Stimulated activated naive CD8-positive, alpha-beta T cell treated with anti-CD3 and anti-CD28 coated beads, Interleukin-15, Interleukin-2, amounts not matched to agents 100 ng/mL and 50 ng/mL, for 24 hours (primary cell): ENCODE measurements at regions not wholly inside any gene's neighbourhood (a gene's known extent, or its start where the extent isn't known, plus 50 kb on each side); places are given as distances from the start of the nearest gene placed in this dataset.

Experiments used
- H3K27ac Mint-ChIP-seq: one replicate; pipeline ENCODE4 v1.8.0; 2021; ENCODE audit warnings: mild to moderate bottlenecking, mixed read lengths
- H3K27me3 Mint-ChIP-seq: one replicate; pipeline ENCODE4 v1.8.0; 2021; ENCODE audit warnings: mixed read lengths
- H3K36me3 Mint-ChIP-seq: one replicate; pipeline ENCODE4 v1.8.0; 2021; ENCODE audit warnings: low read depth, mixed read lengths
- H3K4me1 Mint-ChIP-seq: one replicate; pipeline ENCODE4 v1.8.0; 2021; ENCODE audit warnings: low read depth, mixed read lengths
- H3K4me3 Mint-ChIP-seq: one replicate; pipeline ENCODE4 v1.8.0; 2021; ENCODE audit warnings: mild to moderate bottlenecking, mixed read lengths
- H3K9me3 Mint-ChIP-seq: one replicate; pipeline ENCODE4 v1.8.0; 2021; ENCODE audit warnings: mixed read lengths

GRCh38 chr20:60638430-60639098 lies 613.5 kb upstream of the CDH4 start:
- Mint-ChIP-seq H3K36me3 (no peaks in the 10 kb centered on the region), H3K9me3 (no peaks in the 10 kb centered on the region), H3K4me1 (no peaks in the 10 kb centered on the region), H3K27ac (no peak overlapping the region), H3K27me3 (no peaks in the 10 kb centered on the region), H3K4me3 (no peak overlapping the region)

GRCh38 chr20:60641879-60642447 lies 610.1 kb upstream of the CDH4 start:
- no peaks in the 10 kb centered on the region for H3K9me3 Mint-ChIP-seq

GRCh38 chr20:60642541-60642940 lies 609.5 kb upstream of the CDH4 start:
- peaks cover 4% of the 10 kb centered on the region for H3K27me3 Mint-ChIP-seq
- no peaks in the 10 kb centered on the region for H3K36me3 Mint-ChIP-seq
- H3K27ac Mint-ChIP-seq = no peak overlapping the region
- no peaks in the 10 kb centered on the region for H3K9me3 Mint-ChIP-seq
- H3K4me1 Mint-ChIP-seq = no peaks in the 10 kb centered on the region
- no peak overlapping the region for H3K4me3 Mint-ChIP-seq

More at GRCh38 chr20:60641879-60642447, 610.1 kb upstream of the CDH4 start:
- peaks cover 4% of the 10 kb centered on the region for H3K27me3 Mint-ChIP-seq
- no peak overlapping the region for H3K4me3 Mint-ChIP-seq
- no peaks in the 10 kb centered on the region for H3K36me3 Mint-ChIP-seq
- H3K27ac Mint-ChIP-seq = no peak overlapping the region
- H3K4me1 Mint-ChIP-seq = no peaks in the 10 kb centered on the region

GRCh38 chr20:60648556-60648955 lies 603.5 kb upstream of the CDH4 start:
- peaks cover 9% of the 10 kb centered on the region for H3K27me3 Mint-ChIP-seq
- no peaks in the 10 kb centered on the region for H3K36me3 Mint-ChIP-seq
- H3K4me3 Mint-ChIP-seq = no peak overlapping the region
- no peaks in the 10 kb centered on the region for H3K4me1 Mint-ChIP-seq
- H3K27ac Mint-ChIP-seq = no peak overlapping the region
- peaks cover 7% of the 10 kb centered on the region for H3K9me3 Mint-ChIP-seq

- H3K9me3 Mint-ChIP-seq = peaks cover 7% of the 10 kb centered on the region
- no peaks in the 10 kb centered on the region for H3K36me3 Mint-ChIP-seq
- no peaks in the 10 kb centered on the region for H3K4me1 Mint-ChIP-seq
- peaks cover 9% of the 10 kb centered on the region for H3K27me3 Mint-ChIP-seq
- H3K27ac Mint-ChIP-seq = no peak overlapping the region
- no peak overlapping the region for H3K4me3 Mint-ChIP-seq
Observed at GRCh38 chr20:60649541-60649940, 602.5 kb upstream of the CDH4 start.

- no peaks in the 10 kb centered on the region for H3K4me1 Mint-ChIP-seq
- no peaks in the 10 kb centered on the region for H3K36me3 Mint-ChIP-seq
- H3K27me3 Mint-ChIP-seq = peaks cover 6% of the 10 kb centered on the region
- H3K4me3 Mint-ChIP-seq = no peak overlapping the region
- H3K27ac Mint-ChIP-seq = no peak overlapping the region
- peaks cover 8% of the 10 kb centered on the region for H3K9me3 Mint-ChIP-seq
Observed at GRCh38 chr20:60650087-60650486, 602.0 kb upstream of the CDH4 start.

GRCh38 chr20:60652046-60652445 lies 600.0 kb upstream of the CDH4 start:
- no peak overlapping the region for H3K4me3 Mint-ChIP-seq
- H3K27me3 Mint-ChIP-seq = peaks cover 6% of the 10 kb centered on the region
- H3K36me3 Mint-ChIP-seq = no peaks in the 10 kb centered on the region
- H3K4me1 Mint-ChIP-seq = no peaks in the 10 kb centered on the region
- peaks cover 17% of the 10 kb centered on the region for H3K9me3 Mint-ChIP-seq
- H3K27ac Mint-ChIP-seq = no peak overlapping the region

- no peak overlapping the region for H3K4me3 Mint-ChIP-seq
- no peak overlapping the region for H3K27ac Mint-ChIP-seq
- H3K9me3 Mint-ChIP-seq = peaks cover 17% of the 10 kb centered on the region
- H3K4me1 Mint-ChIP-seq = no peaks in the 10 kb centered on the region
- H3K27me3 Mint-ChIP-seq = peaks cover 9% of the 10 kb centered on the region
- no peaks in the 10 kb centered on the region for H3K36me3 Mint-ChIP-seq
Observed at GRCh38 chr20:60652615-60653014, 599.4 kb upstream of the CDH4 start.

- no peaks in the 10 kb centered on the region for H3K36me3 Mint-ChIP-seq
- H3K27ac Mint-ChIP-seq = no peak overlapping the region
- H3K27me3 Mint-ChIP-seq = peaks cover 13% of the 10 kb centered on the region
- no peak overlapping the region for H3K4me3 Mint-ChIP-seq
- H3K4me1 Mint-ChIP-seq = no peaks in the 10 kb centered on the region
- H3K9me3 Mint-ChIP-seq = peaks cover 17% of the 10 kb centered on the region
Observed at GRCh38 chr20:60653111-60653845, 598.8 kb upstream of the CDH4 start.

- Mint-ChIP-seq H3K4me3 (no peak overlapping the region), H3K27me3 (peaks cover 9% of the 10 kb centered on the region), H3K27ac (no peak overlapping the region), H3K36me3 (no peaks in the 10 kb centered on the region), H3K4me1 (no peaks in the 10 kb centered on the region), H3K9me3 (peaks cover 10% of the 10 kb centered on the region)
Observed at GRCh38 chr20:60658681-60659080, 593.4 kb upstream of the CDH4 start.

- Mint-ChIP-seq H3K4me1 (no peaks in the 10 kb centered on the region), H3K27ac (no peak overlapping the region), H3K36me3 (no peaks in the 10 kb centered on the region), H3K9me3 (peaks cover 10% of the 10 kb centered on the region), H3K27me3 (peaks cover 9% of the 10 kb centered on the region), H3K4me3 (no peak overlapping the region)
Observed at GRCh38 chr20:60659240-60659639, 592.8 kb upstream of the CDH4 start.

GRCh38 chr20:60662307-60662706 lies 589.8 kb upstream of the CDH4 start:
- Mint-ChIP-seq H3K27me3 (peaks cover 4% of the 10 kb centered on the region), H3K4me1 (no peaks in the 10 kb centered on the region), H3K4me3 (no peak overlapping the region), H3K9me3 (no peaks in the 10 kb centered on the region), H3K36me3 (no peaks in the 10 kb centered on the region), H3K27ac (no peak overlapping the region)

- Mint-ChIP-seq H3K27ac (no peak overlapping the region), H3K4me1 (no peaks in the 10 kb centered on the region), H3K36me3 (no peaks in the 10 kb centered on the region), H3K27me3 (no peaks in the 10 kb centered on the region), H3K9me3 (no peaks in the 10 kb centered on the region), H3K4me3 (no peak overlapping the region)
Observed at GRCh38 chr20:60664106-60664505, 588.0 kb upstream of the CDH4 start.

- no peaks in the 10 kb centered on the region for H3K27me3 Mint-ChIP-seq
- no peaks in the 10 kb centered on the region for H3K4me1 Mint-ChIP-seq
- H3K36me3 Mint-ChIP-seq = no peaks in the 10 kb centered on the region
- H3K27ac Mint-ChIP-seq = no peak overlapping the region
- H3K4me3 Mint-ChIP-seq = no peak overlapping the region
- H3K9me3 Mint-ChIP-seq = no peaks in the 10 kb centered on the region
Observed at GRCh38 chr20:60667641-60668040, 584.4 kb upstream of the CDH4 start.

- Mint-ChIP-seq H3K27ac (no peak overlapping the region), H3K27me3 (no peaks in the 10 kb centered on the region), H3K36me3 (no peaks in the 10 kb centered on the region), H3K4me1 (no peaks in the 10 kb centered on the region), H3K4me3 (no peak overlapping the region), H3K9me3 (no peaks in the 10 kb centered on the region)
Observed at GRCh38 chr20:60669211-60669610, 582.9 kb upstream of the CDH4 start.
